ENCODE measurements at regions not wholly inside any gene's neighbourhood (a gene's known extent, or its start where the extent isn't known, plus 50 kb on each side); places are given as distances from the start of the nearest gene placed in this dataset.

DNA sequence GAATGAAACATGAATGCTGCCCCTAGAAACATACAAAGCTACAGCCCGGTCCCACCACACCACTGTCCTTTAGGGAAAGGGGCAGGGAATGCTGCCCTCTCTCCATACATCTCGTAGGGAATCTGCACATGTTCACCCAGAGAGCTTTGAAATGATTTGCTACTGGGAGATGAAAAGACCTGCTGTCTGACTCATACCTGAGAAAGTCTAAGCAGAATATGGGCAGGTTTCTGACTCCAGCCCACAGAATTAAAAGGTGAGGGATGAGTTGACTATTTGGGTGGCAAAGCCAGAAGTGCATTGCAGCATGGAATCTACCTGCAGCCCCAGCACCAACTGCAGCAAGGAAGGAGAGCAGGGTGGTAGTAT lies 297.9 kb downstream of the TLE1 start:
- H3K14ac ChIP-seq (ENCODE audit: insufficient read length) = no peak overlapping the region
- no peak overlapping the region for H4K91ac ChIP-seq (replicated peaks; ENCODE audit: insufficient read length, low read length)
- FAIRE-seq (no peak), DNase-seq (ENCODE audit: low read depth in 1 of 2, low spot score in 2 of 2) (no peak)
- H3K23ac ChIP-seq (ENCODE audit: insufficient read length) = no peak overlapping the region
- no peak overlapping the region for H3K27ac ChIP-seq (ENCODE audit: low read depth, low read length)
- H3K79me1 ChIP-seq (ENCODE audit: low read depth, low read length) = no peaks in the 10 kb centered on the region
- no peaks in the 10 kb centered on the region for H3K79me2 ChIP-seq (ENCODE audit: control insufficient read depth in 1 of 2, insufficient read depth in 2 of 2, low read length in 2 of 2)
- H3K36me3 ChIP-seq (ENCODE audit: control insufficient read depth in 2 of 4, insufficient read depth in 4 of 4, low read length in 3 of 4) = no peaks in the 10 kb centered on the region
- no peaks in the 10 kb centered on the region for H3K23me2 ChIP-seq (ENCODE audit: low read depth, low read length)
- H2AK5ac ChIP-seq (ENCODE audit: low read depth, low read length) = no peak overlapping the region
- no peak overlapping the region for H4K5ac ChIP-seq (ENCODE audit: insufficient read length, low read depth, low read length)
- peaks cover 0 to 5% (median 1%) of the 10 kb centered on the region in 4 experiments; a peak in 1 of 7 replicates for H3K4me1 ChIP-seq (replicated peaks in 1 of 4; ENCODE audit: control insufficient read depth in 3 of 4, insufficient read depth in 4 of 4, low read length in 3 of 4)
- H3K4me3 ChIP-seq (ENCODE audit: extremely low read depth in 1 of 4, insufficient read depth in 2 of 4, low read depth in 3 of 4, low read length in 4 of 4) = no peak overlapping the region
- no peak overlapping the region for H3K4ac ChIP-seq (replicated peaks; ENCODE audit: insufficient read length, low read depth, low read length)
- no peak overlapping the region for H3K56ac ChIP-seq (replicated peaks; ENCODE audit: insufficient read length, low read depth, low read length)
- no peak overlapping the region for H2BK15ac ChIP-seq (ENCODE audit: low read length)
- H4K8ac ChIP-seq (ENCODE audit: extremely low read depth, insufficient read depth, low read length) = no peak overlapping the region
- CTCF ChIA-PET (ENCODE audit: partially characterized antibody) = interaction anchor here (1.4 kb wide), 1 partner anchor 11 kb away, joined by 3 read pairs; no protein-coding TSS in a partner anchor
- H3K27me3 ChIP-seq (replicated peaks in 1 of 4; ENCODE audit: control insufficient read depth in 3 of 4, extremely low read depth in 1 of 4, insufficient read depth in 3 of 4, low read length in 3 of 4) = no peaks in the 10 kb centered on the region
- H2BK20ac ChIP-seq (ENCODE audit: low read length) = no peak overlapping the region
- H3K4me2 ChIP-seq (ENCODE audit: insufficient read depth in 1 of 2, low read depth in 2 of 2, low read length in 2 of 2) = no peak overlapping the region
- POLR2A ChIA-PET (ENCODE audit: partially characterized antibody) = no interaction called here
- no peaks in the 10 kb centered on the region for H3K9me3 ChIP-seq (ENCODE audit: insufficient read depth in 2 of 2, low read depth in 1 of 2, low read length in 1 of 2)
- no peaks in the 10 kb centered on the region for H4K20me1 ChIP-seq (replicated peaks in 1 of 2; ENCODE audit: control insufficient read depth in 1 of 2, insufficient read depth in 2 of 2, low read length in 2 of 2)
- H3K9ac ChIP-seq (replicated peaks in 1 of 4; ENCODE audit: extremely low read depth in 1 of 4, low read depth in 3 of 4, low read length in 3 of 4) = no peak overlapping the region
- no peak overlapping the region for H2AFZ ChIP-seq (ENCODE audit: low read length)
- TF ChIP-seq KDM1A (IDR thresholded peaks at IDR 0.05; ENCODE audit: borderline replicate concordance, low read length) (no peak), JUND (IDR thresholded peaks at IDR 0.05; ENCODE audit: low read length) (no peak), EP300 (IDR thresholded peaks at IDR 0.05; ENCODE audit: borderline replicate concordance in 1 of 2, low read depth in 2 of 2, low read length in 2 of 2) (no peak), POU5F1 (IDR thresholded peaks at IDR 0.05; ENCODE audit: low read depth, low read length) (no peak)
- TF ChIP-seq, protein P1, sequence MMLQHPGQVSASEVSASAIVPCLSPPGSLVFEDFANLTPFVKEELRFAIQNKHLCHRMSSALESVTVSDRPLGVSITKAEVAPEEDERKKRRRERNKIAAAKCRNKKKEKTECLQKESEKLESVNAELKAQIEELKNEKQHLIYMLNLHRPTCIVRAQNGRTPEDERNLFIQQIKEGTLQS (IDR thresholded peaks at IDR 0.05; ENCODE audit: insufficient read depth, low read depth, low read length) = no peak
- TF ChIP-seq, protein P2, sequence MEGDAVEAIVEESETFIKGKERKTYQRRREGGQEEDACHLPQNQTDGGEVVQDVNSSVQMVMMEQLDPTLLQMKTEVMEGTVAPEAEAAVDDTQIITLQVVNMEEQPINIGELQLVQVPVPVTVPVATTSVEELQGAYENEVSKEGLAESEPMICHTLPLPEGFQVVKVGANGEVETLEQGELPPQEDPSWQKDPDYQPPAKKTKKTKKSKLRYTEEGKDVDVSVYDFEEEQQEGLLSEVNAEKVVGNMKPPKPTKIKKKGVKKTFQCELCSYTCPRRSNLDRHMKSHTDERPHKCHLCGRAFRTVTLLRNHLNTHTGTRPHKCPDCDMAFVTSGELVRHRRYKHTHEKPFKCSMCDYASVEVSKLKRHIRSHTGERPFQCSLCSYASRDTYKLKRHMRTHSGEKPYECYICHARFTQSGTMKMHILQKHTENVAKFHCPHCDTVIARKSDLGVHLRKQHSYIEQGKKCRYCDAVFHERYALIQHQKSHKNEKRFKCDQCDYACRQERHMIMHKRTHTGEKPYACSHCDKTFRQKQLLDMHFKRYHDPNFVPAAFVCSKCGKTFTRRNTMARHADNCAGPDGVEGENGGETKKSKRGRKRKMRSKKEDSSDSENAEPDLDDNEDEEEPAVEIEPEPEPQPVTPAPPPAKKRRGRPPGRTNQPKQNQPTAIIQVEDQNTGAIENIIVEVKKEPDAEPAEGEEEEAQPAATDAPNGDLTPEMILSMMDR (IDR thresholded peaks at IDR 0.05; ENCODE audit: control extremely low read depth in 1 of 3, insufficient read depth in 1 of 3, low read depth in 1 of 3, low read length in 3 of 3) = no peak
- no peak overlapping the region for H3K18ac ChIP-seq (ENCODE audit: extremely low read depth, low read length)
- H2BK120ac ChIP-seq (replicated peaks; ENCODE audit: low read depth, low read length) = no peak overlapping the region
- WGBS, 2 experiments (ENCODE audit: extremely low coverage in 1 of 2, insufficient coverage in 1 of 2, insufficient read length in 1 of 2, insufficient replicate concordance in 2 of 2, low coverage in 1 of 2, low lambda C conversion rate in 2 of 2, missing lambda C conversion rate in 1 of 2) = 96% methylated on average over 2 of the region's 2 CpGs; no CpG with 5 or more reads in 1 of the 2 experiments
- no peak overlapping the region for H2BK5ac ChIP-seq (ENCODE audit: low read depth, low read length)
- H2BK12ac ChIP-seq (ENCODE audit: low read depth, low read length) = no peak overlapping the region
